ENCODE measurements at regions not wholly inside any gene's neighbourhood (a gene's known extent, or its start where the extent isn't known, plus 50 kb on each side); places are given as distances from the start of the nearest gene placed in this dataset.

DNA sequence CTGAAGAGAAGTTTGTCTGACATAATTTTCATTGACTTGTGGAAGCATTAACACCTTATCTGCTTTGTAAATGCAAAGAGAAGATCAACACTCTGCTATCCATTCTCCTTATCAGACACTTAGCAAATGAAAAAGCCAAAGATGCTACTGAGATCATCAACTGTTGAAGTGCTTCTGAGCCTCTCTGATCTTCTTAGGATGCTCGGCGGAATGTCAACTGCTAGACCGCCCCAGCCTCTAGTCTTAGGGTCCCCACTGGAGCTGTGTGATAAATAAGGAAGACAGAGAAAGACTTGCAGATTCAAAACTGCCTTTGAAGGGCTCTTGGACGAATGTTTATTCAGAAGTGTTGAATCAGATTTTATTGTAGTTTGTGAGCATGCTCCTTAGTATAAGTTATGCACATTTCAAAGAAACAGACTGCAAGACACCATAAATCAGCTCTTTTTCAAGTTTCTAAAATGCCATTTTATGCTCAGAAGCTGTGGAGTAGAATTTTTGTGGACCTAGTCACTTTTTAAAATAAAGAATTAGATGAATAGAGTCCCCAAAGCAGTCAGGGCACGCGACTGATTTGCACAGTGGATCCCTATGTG lies 197.9 kb downstream of the DIRAS2 start:
- TF ChIP-seq, protein P1, sequence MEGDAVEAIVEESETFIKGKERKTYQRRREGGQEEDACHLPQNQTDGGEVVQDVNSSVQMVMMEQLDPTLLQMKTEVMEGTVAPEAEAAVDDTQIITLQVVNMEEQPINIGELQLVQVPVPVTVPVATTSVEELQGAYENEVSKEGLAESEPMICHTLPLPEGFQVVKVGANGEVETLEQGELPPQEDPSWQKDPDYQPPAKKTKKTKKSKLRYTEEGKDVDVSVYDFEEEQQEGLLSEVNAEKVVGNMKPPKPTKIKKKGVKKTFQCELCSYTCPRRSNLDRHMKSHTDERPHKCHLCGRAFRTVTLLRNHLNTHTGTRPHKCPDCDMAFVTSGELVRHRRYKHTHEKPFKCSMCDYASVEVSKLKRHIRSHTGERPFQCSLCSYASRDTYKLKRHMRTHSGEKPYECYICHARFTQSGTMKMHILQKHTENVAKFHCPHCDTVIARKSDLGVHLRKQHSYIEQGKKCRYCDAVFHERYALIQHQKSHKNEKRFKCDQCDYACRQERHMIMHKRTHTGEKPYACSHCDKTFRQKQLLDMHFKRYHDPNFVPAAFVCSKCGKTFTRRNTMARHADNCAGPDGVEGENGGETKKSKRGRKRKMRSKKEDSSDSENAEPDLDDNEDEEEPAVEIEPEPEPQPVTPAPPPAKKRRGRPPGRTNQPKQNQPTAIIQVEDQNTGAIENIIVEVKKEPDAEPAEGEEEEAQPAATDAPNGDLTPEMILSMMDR (IDR thresholded peaks at IDR 0.05), result no peak
- Mint-ChIP-seq H3K27me3 (ENCODE audit: unreplicated experiment) (peaks cover 5% of the 10 kb centered on the region), H3K4me1 (ENCODE audit: unreplicated experiment) (peaks cover 21% of the 10 kb centered on the region), H3K9me3 (ENCODE audit: unreplicated experiment) (peaks cover 4% of the 10 kb centered on the region), H3K4me3 (ENCODE audit: unreplicated experiment) (no peak overlapping the region), H3K27ac (ENCODE audit: unreplicated experiment) (no peak overlapping the region), H3K36me3 (ENCODE audit: unreplicated experiment) (peaks cover 1% of the 10 kb centered on the region)
- no peak for DNase-seq (ENCODE audit: extremely low spot score, unreplicated experiment)

DNA sequence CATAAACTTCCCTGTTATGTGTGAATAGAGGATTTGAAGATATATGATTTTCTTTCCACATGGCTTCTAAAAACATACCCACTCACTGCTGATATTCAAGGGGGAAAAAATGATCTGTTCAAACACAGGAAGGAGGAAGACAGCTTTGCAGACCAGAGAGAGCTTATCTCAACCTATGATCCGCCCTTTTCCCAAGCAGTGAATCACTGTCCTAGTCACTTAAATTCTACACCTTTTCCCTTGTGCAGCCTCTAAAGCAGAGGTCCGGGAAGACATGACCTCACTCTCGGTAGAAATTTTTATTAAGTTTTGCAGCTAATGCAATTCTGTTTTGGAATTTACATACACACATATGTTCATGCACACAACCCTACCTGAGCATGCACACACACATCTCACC lies 197.2 kb downstream of the DIRAS2 start:
- Mint-ChIP-seq H3K4me3 (ENCODE audit: unreplicated experiment) (no peak overlapping the region), H3K27ac (ENCODE audit: unreplicated experiment) (no peak overlapping the region), H3K27me3 (ENCODE audit: unreplicated experiment) (peaks cover 4% of the 10 kb centered on the region), H3K9me3 (ENCODE audit: unreplicated experiment) (no peaks in the 10 kb centered on the region), H3K4me1 (ENCODE audit: unreplicated experiment) (peaks cover 22% of the 10 kb centered on the region), H3K36me3 (ENCODE audit: unreplicated experiment) (no peaks in the 10 kb centered on the region)
- DNase-seq (ENCODE audit: extremely low spot score, unreplicated experiment), result no peak
- TF ChIP-seq, protein P1 (IDR thresholded peaks at IDR 0.05), result no peak

DNA sequence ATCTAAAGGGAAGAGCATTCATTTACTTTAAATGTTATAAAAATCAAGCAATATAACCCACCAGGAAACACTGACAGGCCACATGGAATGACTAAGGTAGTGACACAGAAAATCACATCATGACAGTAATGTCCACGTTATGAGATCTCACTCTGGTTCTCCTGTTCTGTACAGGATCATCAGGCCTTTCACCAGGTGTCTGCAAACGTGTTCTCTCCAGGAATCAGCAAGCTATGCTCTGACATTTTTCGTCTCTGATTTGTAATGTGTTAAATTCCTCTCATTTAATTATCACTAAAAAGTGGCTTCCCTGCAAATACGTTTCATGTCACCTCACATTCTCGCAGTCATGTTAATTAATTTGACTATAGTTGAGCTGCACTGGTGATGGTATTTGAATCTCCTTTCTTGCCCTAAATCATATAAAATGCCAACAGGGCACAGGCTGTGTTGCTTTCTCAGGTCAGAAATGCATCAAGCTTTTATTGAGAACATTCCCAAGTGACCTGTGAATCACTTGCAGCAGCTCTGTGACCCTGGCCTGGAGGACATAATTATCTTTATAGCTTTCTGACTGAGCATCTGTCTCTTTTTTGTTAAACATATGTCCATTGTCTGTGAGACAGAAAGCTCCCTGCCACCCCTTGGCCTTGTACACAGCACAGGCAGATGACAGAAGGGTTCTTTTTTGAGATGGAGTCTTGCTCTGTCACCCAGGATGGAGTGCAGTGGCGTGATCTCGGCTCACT lies 196.2 kb downstream of the DIRAS2 start:
- H3K27ac Mint-ChIP-seq (ENCODE audit: unreplicated experiment), result no peak overlapping the region
- TF ChIP-seq, protein P1 (IDR thresholded peaks at IDR 0.05), result no peak
- H3K36me3 Mint-ChIP-seq (ENCODE audit: unreplicated experiment), result no peaks in the 10 kb centered on the region
- no peaks in the 10 kb centered on the region for H3K9me3 Mint-ChIP-seq (ENCODE audit: unreplicated experiment)
- peaks cover 4% of the 10 kb centered on the region for H3K27me3 Mint-ChIP-seq (ENCODE audit: unreplicated experiment)
- no peak overlapping the region for H3K4me3 Mint-ChIP-seq (ENCODE audit: unreplicated experiment)
- no peak for DNase-seq (ENCODE audit: extremely low spot score, unreplicated experiment)
- peaks cover 22% of the 10 kb centered on the region for H3K4me1 Mint-ChIP-seq (ENCODE audit: unreplicated experiment)

DNA sequence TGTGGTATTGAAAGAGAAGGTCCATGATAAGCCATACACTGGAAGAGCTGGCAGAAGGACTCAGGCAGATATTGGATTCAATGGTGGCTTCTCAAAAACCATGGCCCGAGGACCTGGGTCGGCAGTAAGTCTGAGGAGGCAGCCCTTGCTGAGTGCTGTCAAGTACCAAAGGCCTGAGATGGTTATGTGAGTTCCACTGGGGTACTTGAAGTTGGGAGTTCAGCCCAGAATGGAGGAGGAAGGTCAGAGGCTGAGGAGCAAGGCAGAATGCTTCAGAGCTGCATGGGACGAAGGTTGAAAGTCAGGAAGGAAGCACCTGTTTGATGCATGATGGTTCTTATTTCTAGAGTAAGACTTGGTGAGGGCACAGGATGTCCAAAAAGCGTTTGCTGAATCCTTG lies 194.9 kb downstream of the DIRAS2 start:
- no peak for DNase-seq (ENCODE audit: extremely low spot score, unreplicated experiment)
- TF ChIP-seq, protein P1 (IDR thresholded peaks at IDR 0.05), result no peak
- Mint-ChIP-seq H3K4me3 (ENCODE audit: unreplicated experiment) (no peak overlapping the region), H3K27me3 (ENCODE audit: unreplicated experiment) (peaks cover 9% of the 10 kb centered on the region), H3K36me3 (ENCODE audit: unreplicated experiment) (no peaks in the 10 kb centered on the region), H3K9me3 (ENCODE audit: unreplicated experiment) (no peaks in the 10 kb centered on the region), H3K4me1 (ENCODE audit: unreplicated experiment) (peaks cover 13% of the 10 kb centered on the region), H3K27ac (ENCODE audit: unreplicated experiment) (no peak overlapping the region)

DNA sequence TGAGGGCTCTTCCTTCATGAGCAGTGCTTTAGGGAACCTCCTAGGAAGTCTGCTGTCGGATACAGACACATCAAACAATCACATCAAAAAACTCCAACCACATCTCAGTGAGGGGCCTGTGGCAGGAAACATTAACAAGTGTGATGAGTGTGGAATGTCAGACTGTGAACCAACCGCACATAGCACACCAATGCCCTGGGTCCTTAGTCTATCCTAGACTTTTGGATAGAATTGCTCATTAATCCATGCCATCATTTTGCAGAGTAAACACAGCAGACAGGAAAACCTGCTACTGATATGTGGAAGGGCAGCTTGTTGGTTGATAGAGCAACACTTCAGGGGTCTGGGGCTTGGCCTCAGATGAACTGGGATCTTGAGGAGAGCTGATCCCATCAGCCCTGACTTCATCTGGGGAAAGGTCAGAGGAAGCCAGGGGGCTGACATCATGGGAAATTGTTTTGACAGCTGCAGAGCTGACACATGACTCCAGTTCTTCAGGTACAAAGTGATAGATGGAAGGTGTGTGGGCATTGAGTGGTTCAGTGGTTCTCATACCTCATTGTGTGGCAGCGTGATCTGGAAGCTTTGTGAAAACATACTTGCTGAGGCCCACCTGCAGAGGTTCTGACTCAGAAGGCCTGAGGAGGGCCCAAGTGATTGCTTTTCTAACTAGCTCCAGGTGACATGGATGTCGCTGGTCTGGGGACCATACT lies 193.3 kb downstream of the DIRAS2 start:
- TF ChIP-seq, protein P1 (IDR thresholded peaks at IDR 0.05), result no peak
- H3K27ac Mint-ChIP-seq (ENCODE audit: unreplicated experiment), result no peak overlapping the region
- no peaks in the 10 kb centered on the region for H3K9me3 Mint-ChIP-seq (ENCODE audit: unreplicated experiment)
- no peak overlapping the region for H3K4me3 Mint-ChIP-seq (ENCODE audit: unreplicated experiment)
- peaks cover 10% of the 10 kb centered on the region for H3K4me1 Mint-ChIP-seq (ENCODE audit: unreplicated experiment)
- H3K36me3 Mint-ChIP-seq (ENCODE audit: unreplicated experiment), result no peaks in the 10 kb centered on the region
- H3K27me3 Mint-ChIP-seq (ENCODE audit: unreplicated experiment), result peaks cover 9% of the 10 kb centered on the region
- no peak for DNase-seq (ENCODE audit: extremely low spot score, unreplicated experiment)
